Body of pancreas (tissue), 4 donors: ENCODE measurements at regions not wholly inside any gene's neighbourhood (a gene's known extent, or its start where the extent isn't known, plus 50 kb on each side); places are given as distances from the start of the nearest gene placed in this dataset.
"Not testable (repeated sequence)": the region's sequence is repeated elsewhere in the genome, so short reads cannot be mapped to it uniquely, and the experiment has no call there.

ENCODE experiments used
- ATAC-seq: fragments of 150-250 bp; one replicate; pipeline ENCODE4 v1.9.1; 2016
- DNase-seq, 4 donors: peaks; one replicate each; pipeline ENCODE4 v3.0.0-alpha.2; 2019
- H3K27ac ChIP-seq, 4 donors: fragments of 200-600 bp; sonication (generic); 1 replicate in 3 of 4; 2 replicates in 1 of 4; pipeline versions ENCODE4 v1.5.1 to v1.6.1; 2016 to 2019; ENCODE audit warnings: mild to moderate bottlenecking in 1 of 4, mixed read lengths in 1 of 4, moderate library complexity in 1 of 4
- H3K27me3 ChIP-seq, 2 donors: fragments of 200-600 bp; sonication (generic); one replicate each; pipeline ENCODE4 v1.6.0; 2016; ENCODE audit warnings: mild to moderate bottlenecking in 1 of 2
- H3K36me3 ChIP-seq, 2 donors: fragments of 200-600 bp; sonication (generic); replicated peaks in 1 of 2; 2 replicates each; pipeline ENCODE4 v1.5.1; 2016; ENCODE audit warnings: low read depth in 2 of 2; ENCODE audit not compliant: insufficient read depth in 1 of 2
- H3K4me1 ChIP-seq: fragments of 200-600 bp; sonication (generic); one replicate; pipeline ENCODE4 v1.6.0; 2016
- H3K4me3 ChIP-seq, 2 donors: fragments of 200-600 bp; sonication (generic); 1 replicate in 1 of 2; 2 replicates in 1 of 2; pipeline ENCODE4 v1.5.1; 2016 to 2019
- H3K9me3 ChIP-seq, 3 donors: fragments of 200-600 bp; sonication (generic); 1 replicate in 2 of 3; 2 replicates in 1 of 3; pipeline ENCODE4 v1.5.1; 2016
- CTCF ChIP-seq, 7 experiments: fragments of 450-650 bp in 4 of 7; fragments of 200-600 bp in 3 of 7; sonication (generic) in 3 of 7; IDR thresholded peaks; one replicate each; pipeline ENCODE4 v1.5.1; 2016 to 2019; ENCODE audit warnings: antibody characterized with exemption in 7 of 7
- POLR2A ChIP-seq, 3 donors: fragments of 450-650 bp; IDR thresholded peaks; one replicate each; pipeline ENCODE4 v1.6.1; 2016; ENCODE audit warnings: antibody characterized with exemption in 3 of 3, mild to moderate bottlenecking in 2 of 3
- WGBS, 2 donors: methylation state at CpG; one replicate each; pipeline ENCODE4 v1.1.5; 2017; 5-methylcytosine and 5-hydroxymethylcytosine counted together
- intact Hi-C: fragments of 100-400 bp; cut with DNase I; formaldehyde crosslinking; loops from one replicate; pipeline ENCODE4 v1.15.1; 2023

GRCh38 chr5:25441810-25442209 is 797.0 kb upstream of the CDH10 start:
- ATAC-seq (no peak), DNase-seq (no peak)
- intact Hi-C loops, result no loop called here
- no peaks in the 10 kb centered on the region for H3K36me3 ChIP-seq
- H3K27ac ChIP-seq, result no peak overlapping the region
- H3K27me3 ChIP-seq, result no peaks in the 10 kb centered on the region
- no peaks in the 10 kb centered on the region for H3K9me3 ChIP-seq
- H3K4me3 ChIP-seq, result no peak overlapping the region
- no peak for TF ChIP-seq CTCF (IDR thresholded peaks at IDR 0.05)
- no peak for TF ChIP-seq POLR2A (IDR thresholded peaks at IDR 0.05)
- 45 to 57% methylated on average over 4 of the region's 4 CpGs for WGBS, 2 donors
- no peaks in the 10 kb centered on the region for H3K4me1 ChIP-seq

GRCh38 chr5:25439025-25439424 is 794.2 kb upstream of the CDH10 start:
- WGBS, 2 donors, result 68% methylated on average over 5 of the region's 5 CpGs

GRCh38 chr5:25438375-25438774 is 793.6 kb upstream of the CDH10 start:
- H3K36me3 ChIP-seq, H3K4me3 ChIP-seq, H3K4me1 ChIP-seq, H3K27me3 ChIP-seq, H3K27ac ChIP-seq, DNase-seq, H3K9me3 ChIP-seq, ATAC-seq, intact Hi-C loops: not testable (repeated sequence)
- 73 to 74% methylated on average over 6 of the region's 6 CpGs for WGBS, 2 donors

More at GRCh38 chr5:25439025-25439424, 794.2 kb upstream of the CDH10 start:
- Histone ChIP-seq H3K4me1 (no peaks in the 10 kb centered on the region), H3K9me3 (no peaks in the 10 kb centered on the region), H3K36me3 (no peaks in the 10 kb centered on the region), H3K27me3 (no peaks in the 10 kb centered on the region), H3K27ac (no peak overlapping the region), H3K4me3 (no peak overlapping the region)
- DNase-seq, result no peak
- intact Hi-C loops, result no loop called here
- no peak for ATAC-seq
- TF ChIP-seq CTCF (IDR thresholded peaks at IDR 0.05) (no peak), POLR2A (IDR thresholded peaks at IDR 0.05) (no peak)

GRCh38 chr5:25436452-25436851 is 791.7 kb upstream of the CDH10 start:
- no peak for DNase-seq
- ATAC-seq, result no peak
- TF ChIP-seq CTCF (IDR thresholded peaks at IDR 0.05) (no peak), POLR2A (IDR thresholded peaks at IDR 0.05) (no peak)
- no peaks in the 10 kb centered on the region for H3K36me3 ChIP-seq
- H3K4me3 ChIP-seq, result no peak overlapping the region
- intact Hi-C loops, result no loop called here
- WGBS, 2 donors, result 76 to 80% methylated on average over 3 of the region's 3 CpGs
- no peak overlapping the region for H3K27ac ChIP-seq
- no peaks in the 10 kb centered on the region for H3K27me3 ChIP-seq
- no peaks in the 10 kb centered on the region for H3K4me1 ChIP-seq
- H3K9me3 ChIP-seq, result no peaks in the 10 kb centered on the region

- H3K4me1 ChIP-seq, result no peaks in the 10 kb centered on the region
- 68 to 83% methylated on average over 1 of the region's 1 CpG for WGBS, 2 donors
- intact Hi-C loops, result no loop called here
- no peaks in the 10 kb centered on the region for H3K27me3 ChIP-seq
- DNase-seq, result no peak
- H3K4me3 ChIP-seq, result no peak overlapping the region
- H3K9me3 ChIP-seq, result no peaks in the 10 kb centered on the region
- H3K27ac ChIP-seq, result no peak overlapping the region
- H3K36me3 ChIP-seq, result no peaks in the 10 kb centered on the region
- no peak for ATAC-seq
- TF ChIP-seq CTCF (IDR thresholded peaks at IDR 0.05), result no peak
- TF ChIP-seq POLR2A (IDR thresholded peaks at IDR 0.05), result no peak
Measured at GRCh38 chr5:25435882-25436281, 791.1 kb upstream of the CDH10 start.
